ENCODE measurements at regions not wholly inside any gene's neighbourhood (a gene's known extent, or its start where the extent isn't known, plus 50 kb on each side); places are given as distances from the start of the nearest gene placed in this dataset.

DNA sequence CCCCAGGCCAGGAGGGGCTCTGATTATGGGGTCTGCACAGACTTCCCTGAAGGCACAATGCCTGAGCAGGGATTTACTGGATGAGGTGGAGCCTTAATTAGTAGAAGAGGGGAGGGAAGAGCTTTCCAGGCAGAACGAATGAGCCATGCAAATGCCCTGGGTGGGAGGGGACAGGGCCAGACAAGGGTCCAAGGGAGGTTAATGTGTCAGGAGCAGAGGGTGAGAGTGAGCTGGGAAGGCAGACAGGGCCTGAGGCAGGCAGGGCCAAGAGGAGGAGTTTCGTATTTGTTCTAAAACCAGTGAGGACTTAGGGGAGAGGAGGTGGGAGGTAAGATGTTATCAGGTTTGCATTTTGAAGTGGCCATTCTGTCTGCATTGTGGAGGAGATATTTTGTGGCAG, 65.3 kb downstream of the NPY start:
- TF ChIP-seq, protein P1, sequence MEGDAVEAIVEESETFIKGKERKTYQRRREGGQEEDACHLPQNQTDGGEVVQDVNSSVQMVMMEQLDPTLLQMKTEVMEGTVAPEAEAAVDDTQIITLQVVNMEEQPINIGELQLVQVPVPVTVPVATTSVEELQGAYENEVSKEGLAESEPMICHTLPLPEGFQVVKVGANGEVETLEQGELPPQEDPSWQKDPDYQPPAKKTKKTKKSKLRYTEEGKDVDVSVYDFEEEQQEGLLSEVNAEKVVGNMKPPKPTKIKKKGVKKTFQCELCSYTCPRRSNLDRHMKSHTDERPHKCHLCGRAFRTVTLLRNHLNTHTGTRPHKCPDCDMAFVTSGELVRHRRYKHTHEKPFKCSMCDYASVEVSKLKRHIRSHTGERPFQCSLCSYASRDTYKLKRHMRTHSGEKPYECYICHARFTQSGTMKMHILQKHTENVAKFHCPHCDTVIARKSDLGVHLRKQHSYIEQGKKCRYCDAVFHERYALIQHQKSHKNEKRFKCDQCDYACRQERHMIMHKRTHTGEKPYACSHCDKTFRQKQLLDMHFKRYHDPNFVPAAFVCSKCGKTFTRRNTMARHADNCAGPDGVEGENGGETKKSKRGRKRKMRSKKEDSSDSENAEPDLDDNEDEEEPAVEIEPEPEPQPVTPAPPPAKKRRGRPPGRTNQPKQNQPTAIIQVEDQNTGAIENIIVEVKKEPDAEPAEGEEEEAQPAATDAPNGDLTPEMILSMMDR (IDR thresholded peaks at IDR 0.05; ENCODE audit: borderline replicate concordance, extremely low read depth, low read length, poor library complexity, severe bottlenecking): no peak
- no peak for TF ChIP-seq EZH2 (IDR thresholded peaks at IDR 0.05; ENCODE audit: borderline replicate concordance, low read depth, low read length, severe bottlenecking)

All from DND-41 (cell line).